ENCODE measurements at regions not wholly inside any gene's neighbourhood (a gene's known extent, or its start where the extent isn't known, plus 50 kb on each side); places are given as distances from the start of the nearest gene placed in this dataset.

GRCh38 chr2:5465859-5466258 lies 226.3 kb upstream of the SOX11 start:
- TF ChIP-seq SIN3A (IDR thresholded peaks at IDR 0.05; ENCODE audit: borderline replicate concordance, insufficient read depth, low read length) (no peak), POLR2AphosphoS5 (IDR thresholded peaks at IDR 0.05; ENCODE audit: low read depth, low read length) (no peak)
